NCI-H1105 treated with DMSO at 0.1 percent for 48 hours (cell line): ENCODE measurements at regions not wholly inside any gene's neighbourhood (a gene's known extent, or its start where the extent isn't known, plus 50 kb on each side); places are given as distances from the start of the nearest gene placed in this dataset.

ENCODE experiments used
- DNase-seq: peaks from one replicate; lab custom pipeline; 2025; lab: John Stamatoyannopoulos, UW

DNA sequence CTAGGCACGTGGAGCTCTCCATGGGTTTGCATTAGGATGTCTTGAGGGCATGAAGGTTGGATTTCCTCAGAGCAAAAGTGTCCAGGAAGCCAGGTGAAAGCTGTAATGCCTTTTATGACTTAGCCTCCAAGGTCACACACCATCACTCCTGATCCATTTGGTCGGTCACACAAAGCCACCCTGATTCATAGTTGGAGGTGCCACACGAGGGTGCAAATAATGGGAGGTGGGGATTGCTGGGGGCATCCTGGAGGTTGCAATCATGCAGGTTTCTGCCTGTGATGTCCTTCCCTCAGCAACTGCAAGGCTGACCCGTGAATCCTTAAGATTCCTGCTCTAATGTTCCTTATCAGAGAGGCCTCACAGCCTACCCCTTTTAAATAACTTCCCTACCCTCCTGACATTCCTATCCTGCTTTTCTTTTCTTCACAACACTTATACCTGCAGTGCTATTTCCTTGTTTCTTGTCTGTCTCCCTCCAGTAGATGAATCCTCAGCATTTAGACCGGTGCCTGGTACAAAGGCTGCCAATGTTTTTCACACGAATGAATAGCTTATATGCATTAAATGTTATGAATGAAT is 97.1 kb downstream of the LIPG start:
- no peak for DNase-seq

DNA sequence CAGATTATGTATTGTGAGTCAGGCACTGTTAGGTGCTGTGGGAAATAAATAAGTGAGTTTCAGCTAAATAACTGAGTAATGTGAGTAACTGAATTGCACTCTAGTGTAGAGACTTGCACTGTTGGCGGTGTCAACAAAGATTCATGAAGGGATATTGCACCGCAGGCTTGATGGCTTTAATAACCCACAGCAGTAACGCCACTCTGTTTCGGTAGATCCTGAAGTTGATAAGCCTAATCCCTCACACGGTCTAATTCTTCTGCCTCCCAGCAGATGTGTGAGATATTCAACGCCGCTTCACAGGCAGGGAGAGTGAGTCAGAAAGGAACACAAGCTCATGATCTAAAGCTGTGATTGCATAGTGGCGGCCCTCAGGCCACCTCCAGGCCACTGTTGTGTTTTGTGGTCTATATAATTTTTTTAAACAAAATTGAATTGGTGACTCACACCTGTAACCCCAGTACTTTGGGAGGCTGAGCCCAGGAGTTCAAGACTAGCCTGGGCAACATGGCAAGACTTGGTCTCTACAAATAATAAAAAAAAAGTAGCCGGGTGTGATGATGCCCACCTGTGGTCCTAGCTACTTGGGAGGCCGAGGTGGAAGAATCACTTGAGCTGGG is 94.3 kb downstream of the LIPG start:
- no peak for DNase-seq

DNA sequence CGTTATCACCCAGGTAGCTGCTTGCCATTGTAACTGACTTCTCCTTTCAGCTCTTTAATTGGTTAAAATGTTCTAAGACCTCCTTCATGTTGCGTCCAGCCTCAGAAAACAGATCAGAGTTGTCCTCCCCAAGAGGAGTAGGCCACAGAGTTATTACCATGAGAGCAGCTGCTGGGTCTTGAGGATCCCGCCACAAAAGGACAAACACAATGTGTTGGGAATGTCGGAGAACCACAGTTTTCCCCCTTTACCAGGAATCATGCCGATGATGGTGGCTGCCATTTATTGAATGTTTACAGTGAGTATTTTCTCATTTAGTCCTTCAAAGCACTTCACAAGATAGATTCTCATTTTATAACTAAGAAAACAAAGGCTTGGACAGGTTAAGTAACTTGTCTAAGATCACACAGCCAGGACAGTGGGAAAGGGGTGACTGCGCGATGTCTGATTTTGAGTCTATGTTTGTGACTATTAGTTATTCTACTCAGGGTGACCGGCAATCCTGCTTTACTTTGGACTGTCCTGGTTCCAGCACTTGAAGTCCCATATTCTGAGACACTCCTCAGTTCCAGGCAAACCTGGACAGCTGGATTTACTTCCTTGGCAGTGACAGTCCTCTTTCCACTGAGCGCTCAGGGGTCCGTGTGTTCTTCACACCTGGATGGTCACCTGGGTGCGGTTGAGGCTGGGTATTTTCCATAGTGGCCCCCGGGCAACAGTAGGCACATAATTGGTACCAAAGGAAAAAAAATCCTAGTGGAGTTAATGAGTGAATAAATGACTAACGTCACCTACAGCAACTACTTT is 93.6 kb downstream of the LIPG start:
- DNase-seq, result no peak

DNA sequence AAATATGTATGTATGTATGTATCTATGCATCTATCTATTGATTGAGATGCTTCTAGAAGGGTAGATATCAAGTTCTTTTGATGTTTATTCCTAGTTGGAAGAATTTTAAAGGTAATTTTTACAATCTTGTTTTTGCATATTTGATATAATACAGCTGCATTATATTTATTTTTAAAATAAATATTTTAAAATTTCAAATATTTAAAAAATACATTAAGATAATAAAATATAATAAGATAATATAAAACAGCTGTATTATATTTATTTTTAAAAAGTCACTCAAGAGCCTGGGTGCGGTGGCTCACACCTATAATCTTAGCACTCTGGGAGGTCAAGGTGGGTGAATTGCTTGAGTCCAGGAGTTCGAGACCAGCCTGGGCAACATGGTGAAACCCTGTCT is 92.5 kb downstream of the LIPG start:
- DNase-seq, result no peak

- DNase-seq, result no peak
Measured at GRCh38 chr18:49652881-49653724, 91.2 kb downstream of the LIPG start.

- no peak for DNase-seq
Measured at GRCh38 chr18:49651033-49651432, 89.2 kb downstream of the LIPG start.

- no peak for DNase-seq
Measured at GRCh38 chr18:49650426-49650891, 88.6 kb downstream of the LIPG start.

- DNase-seq, result no peak
Measured at GRCh38 chr18:49648811-49649210, 87.0 kb downstream of the LIPG start.
